Heart left ventricle (tissue), 13 donors: ENCODE measurements at regions not wholly inside any gene's neighbourhood (a gene's known extent, or its start where the extent isn't known, plus 50 kb on each side); places are given as distances from the start of the nearest gene placed in this dataset.

Experiments
- CTCF ChIP-seq, 12 donors: fragments of 200-600 bp; sonication (generic) in 4 of 12; IDR thresholded peaks; one replicate each; pipeline versions ENCODE4 v1.5.0 to v1.8.0; 2018 to 2022; ENCODE audit warnings: antibody characterized with exemption in 12 of 12, mild to moderate bottlenecking in 5 of 12
- POLR2A ChIP-seq, 2 donors: fragments of 450-650 bp; IDR thresholded peaks; one replicate each; pipeline ENCODE4 v1.6.1; 2017; ENCODE audit warnings: antibody characterized with exemption in 2 of 2, mild to moderate bottlenecking in 2 of 2, moderate library complexity in 2 of 2
- donor health status: ischemic (EF 13 %, LVEDD 7.1; RV severe dilation, severe dysfunction).
- donor health status: DM: no; HTN: yes; CAD: no.
- donor health status: DM: no; HTN: no; CAD: no.
- donor health status: ischemic (EF 25% LVEDD 6.9; RV normal size, moderate dysfunction).
- donor health status: ischemic (EF 25% LVEDD 5.7; RV mildly dilated, moderate dysfunction).
- donor health status: ischemic (EF 35%, LVEDD 5.7; RV mildly dilated, moderate dysfunction).
- donor health status: nonischemic (EF 11% LVEDD 7.7; RV severe dilation, severe dysfunction).
- donor health status: DM: yes; HTN: yes; CAD: no.
- donor health status: PGD.
- donor health status: ischemic (EF 29% LVEDD 5.4; RV normal size, mild dysfunction).
- donor health status: nonischemic (EF 23%, LVEDD 6.1; RV moderate dilation, normal function).

- no peak for TF ChIP-seq CTCF (IDR thresholded peaks at IDR 0.05)
- TF ChIP-seq POLR2A (IDR thresholded peaks at IDR 0.05) = no peak
Observed at GRCh38 chr12:19066475-19067001, 63.0 kb upstream of the PLEKHA5 start.
